ENCODE measurements at regions not wholly inside any gene's neighbourhood (a gene's known extent, or its start where the extent isn't known, plus 50 kb on each side); places are given as distances from the start of the nearest gene placed in this dataset.

GRCh38 chr1:204782118-204782700 is 88.5 kb upstream of the NFASC start:
- TF ChIP-seq YY1 (IDR thresholded peaks at IDR 0.05; ENCODE audit: insufficient read depth, insufficient read length) (no peak), ZNF274 (IDR thresholded peaks at IDR 0.05; ENCODE audit: low read depth, low read length) (no peak)
